Skeletal muscle cell (primary cell): ENCODE measurements at regions not wholly inside any gene's neighbourhood (a gene's known extent, or its start where the extent isn't known, plus 50 kb on each side); places are given as distances from the start of the nearest gene placed in this dataset.

Source experiments
- DNase-seq: peaks from one replicate; pipeline ENCODE4 v3.0.0-alpha.2; 2010; ENCODE audit warnings: low read depth
- H3K4me3 ChIP-seq: 2 replicates; pipeline ENCODE4 v1.5.1; 2011; ENCODE audit warnings: low read depth, mild to moderate bottlenecking, control low read depth, low read length, moderate library complexity

- H3K4me3 ChIP-seq = no peak overlapping the region
- DNase-seq = no peak
Measured at GRCh38 chr4:38560768-38561558, 103.0 kb upstream of the KLF3 start.

- DNase-seq = no peak
- no peak overlapping the region for H3K4me3 ChIP-seq
Measured at GRCh38 chr4:38562751-38563198, 101.2 kb upstream of the KLF3 start.

DNA sequence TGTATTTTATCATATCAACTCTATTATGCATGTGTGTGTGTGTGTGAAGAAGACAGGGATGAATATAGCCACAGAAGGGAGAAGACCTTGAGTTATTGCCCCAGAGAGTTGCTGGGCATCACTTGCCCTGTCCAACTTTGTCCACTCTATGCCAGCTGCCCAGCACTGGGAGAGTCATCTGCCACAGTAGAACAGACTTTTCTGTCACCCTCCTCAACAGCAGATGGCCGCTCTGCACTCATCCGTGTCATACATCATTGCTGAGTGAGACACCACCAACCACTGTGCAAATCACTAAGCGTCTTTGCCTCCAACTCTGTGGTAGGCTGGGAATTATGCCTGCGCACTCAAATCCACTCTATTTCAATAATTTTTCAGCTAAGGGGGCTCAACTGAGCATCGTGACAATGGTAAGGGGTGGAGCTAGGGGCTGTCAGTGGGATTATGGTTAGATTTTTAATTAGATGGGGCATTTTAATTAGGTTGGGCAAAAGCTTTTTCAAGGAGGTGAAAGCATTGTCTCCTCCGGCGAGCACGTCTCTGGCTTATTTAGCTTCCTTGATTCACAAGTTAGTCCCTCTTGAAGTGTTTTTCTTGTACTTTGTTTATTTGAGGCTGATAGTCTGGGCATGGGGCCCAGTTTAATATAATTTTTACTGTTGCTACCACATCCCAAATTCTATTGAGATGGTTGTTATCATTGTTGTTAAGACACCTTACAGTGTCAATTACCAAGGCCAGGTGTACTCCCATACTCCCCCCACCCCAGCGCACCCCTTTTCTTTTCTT lies 100.1 kb upstream of the KLF3 start:
- DNase-seq = no peak
- no peak overlapping the region for H3K4me3 ChIP-seq

DNA sequence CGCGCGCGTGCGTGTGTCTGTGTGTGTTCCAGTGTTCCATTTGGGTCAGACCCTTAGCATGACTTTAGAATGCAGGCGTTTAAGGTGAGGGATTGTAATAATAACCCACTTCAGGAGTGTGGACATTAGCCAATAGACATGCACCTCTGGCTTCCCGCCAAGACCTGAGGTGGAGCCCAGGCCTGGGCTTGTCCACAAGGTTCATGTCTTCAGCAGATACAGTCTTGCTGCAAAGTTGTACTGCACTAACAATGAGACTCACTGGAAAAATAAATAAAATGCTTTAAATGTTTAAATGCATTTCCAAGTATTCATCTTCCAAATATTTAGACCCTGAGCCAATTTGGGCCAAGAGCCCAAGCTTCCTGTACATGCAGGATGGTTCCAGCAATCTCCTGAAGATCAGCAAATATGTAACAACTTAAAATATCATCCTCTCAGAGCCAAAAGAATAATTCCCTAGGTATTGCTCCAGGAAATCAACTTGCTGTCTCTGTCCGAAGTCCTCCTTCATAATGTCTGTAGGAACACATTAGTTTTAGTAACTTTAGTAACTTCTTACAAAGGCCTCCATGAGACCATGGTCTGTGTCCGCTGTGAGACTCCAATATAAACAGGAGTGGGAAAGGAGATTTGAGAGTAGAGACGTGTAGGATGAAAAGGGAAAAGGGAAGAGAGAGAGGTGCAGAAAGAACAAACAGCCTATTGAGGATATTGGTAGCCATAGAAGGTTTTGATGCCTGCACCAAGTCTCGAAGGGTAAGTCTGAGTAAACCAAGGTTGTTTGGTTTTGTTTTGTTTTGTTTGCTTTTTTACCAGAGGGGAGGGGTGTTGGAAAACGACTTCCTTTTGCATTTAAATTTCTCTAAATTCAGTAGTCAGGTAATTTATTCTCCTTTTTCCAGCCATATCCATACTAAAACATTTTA lies 98.5 kb upstream of the KLF3 start:
- no peak for DNase-seq
- H3K4me3 ChIP-seq = no peak overlapping the region

GRCh38 chr4:38566806-38567398 lies 97.1 kb upstream of the KLF3 start:
- no peak overlapping the region for H3K4me3 ChIP-seq
- no peak for DNase-seq

DNA sequence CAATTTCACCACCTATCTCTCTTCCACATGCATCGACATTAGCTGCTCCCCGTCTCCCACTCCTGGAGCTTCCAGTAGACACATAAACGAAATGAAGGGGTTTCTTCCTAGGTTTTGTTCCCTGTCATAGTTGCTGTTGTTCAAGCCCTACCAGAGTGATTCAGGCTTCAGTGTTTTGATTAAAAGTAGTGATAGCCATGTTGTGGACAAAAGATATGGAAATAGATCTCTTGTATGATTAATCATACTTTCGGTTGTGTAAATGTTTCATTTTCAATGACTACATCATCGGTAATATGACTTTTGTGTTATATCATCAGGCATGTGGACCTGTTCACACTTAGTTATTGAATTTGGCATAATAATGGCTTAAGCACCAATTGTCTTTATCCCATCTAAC lies 96.5 kb upstream of the KLF3 start:
- no peak overlapping the region for H3K4me3 ChIP-seq
- no peak for DNase-seq

GRCh38 chr4:38568768-38569167 lies 95.2 kb upstream of the KLF3 start:
- no peak for DNase-seq
- H3K4me3 ChIP-seq = no peak overlapping the region

DNA sequence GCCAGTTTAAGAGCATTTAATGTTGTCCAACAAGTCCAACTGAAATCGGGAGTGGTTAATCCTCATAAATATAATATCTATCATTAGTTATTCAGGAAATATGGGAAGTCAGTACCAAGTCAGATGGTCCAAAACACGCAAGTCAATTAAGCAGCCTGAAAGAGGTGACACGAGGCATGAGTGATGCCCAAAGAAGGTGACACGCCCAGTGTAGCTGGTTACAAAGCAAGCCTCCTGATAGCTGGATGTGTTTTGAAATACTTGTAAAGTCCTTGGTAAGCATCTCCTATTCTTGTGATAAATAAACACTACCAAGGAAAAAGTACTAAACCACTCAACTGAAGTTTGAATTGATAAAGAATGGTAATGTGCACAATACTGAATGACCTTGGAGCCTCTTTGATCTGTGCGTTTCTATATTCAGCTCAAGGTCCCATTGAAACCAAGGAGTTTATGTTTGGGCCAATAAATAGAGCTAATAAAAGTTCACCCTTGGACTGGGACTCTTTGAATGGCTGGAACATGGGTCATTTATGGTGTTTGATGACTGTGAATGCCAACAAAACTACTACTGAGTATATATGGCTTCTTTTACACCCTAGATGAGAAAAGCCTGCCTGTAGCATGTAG lies 93.2 kb upstream of the KLF3 start:
- H3K4me3 ChIP-seq = no peak overlapping the region

DNA sequence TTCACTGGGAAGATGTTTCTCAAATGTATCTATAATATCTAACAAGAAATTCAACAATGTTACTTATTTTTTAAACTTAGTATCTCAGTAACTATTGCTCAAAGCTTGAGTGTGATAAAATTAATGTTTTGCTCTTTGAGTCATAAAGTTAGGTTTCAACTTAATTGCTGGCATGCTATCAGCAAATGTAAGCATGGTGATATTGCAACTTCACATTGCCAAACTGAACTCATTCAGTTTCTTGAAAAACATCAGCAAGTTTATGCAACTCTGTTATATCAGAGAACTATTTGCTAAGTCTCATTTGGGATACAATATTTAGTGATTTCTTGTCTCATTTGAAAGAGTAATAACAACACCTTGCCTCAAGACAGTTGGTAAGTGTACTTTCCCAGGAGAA lies 91.2 kb upstream of the KLF3 start:
- DNase-seq = no peak
- H3K4me3 ChIP-seq = no peak overlapping the region

More for the DNA sequence above, 93.2 kb upstream of the KLF3 start:
- no peak for DNase-seq

DNA sequence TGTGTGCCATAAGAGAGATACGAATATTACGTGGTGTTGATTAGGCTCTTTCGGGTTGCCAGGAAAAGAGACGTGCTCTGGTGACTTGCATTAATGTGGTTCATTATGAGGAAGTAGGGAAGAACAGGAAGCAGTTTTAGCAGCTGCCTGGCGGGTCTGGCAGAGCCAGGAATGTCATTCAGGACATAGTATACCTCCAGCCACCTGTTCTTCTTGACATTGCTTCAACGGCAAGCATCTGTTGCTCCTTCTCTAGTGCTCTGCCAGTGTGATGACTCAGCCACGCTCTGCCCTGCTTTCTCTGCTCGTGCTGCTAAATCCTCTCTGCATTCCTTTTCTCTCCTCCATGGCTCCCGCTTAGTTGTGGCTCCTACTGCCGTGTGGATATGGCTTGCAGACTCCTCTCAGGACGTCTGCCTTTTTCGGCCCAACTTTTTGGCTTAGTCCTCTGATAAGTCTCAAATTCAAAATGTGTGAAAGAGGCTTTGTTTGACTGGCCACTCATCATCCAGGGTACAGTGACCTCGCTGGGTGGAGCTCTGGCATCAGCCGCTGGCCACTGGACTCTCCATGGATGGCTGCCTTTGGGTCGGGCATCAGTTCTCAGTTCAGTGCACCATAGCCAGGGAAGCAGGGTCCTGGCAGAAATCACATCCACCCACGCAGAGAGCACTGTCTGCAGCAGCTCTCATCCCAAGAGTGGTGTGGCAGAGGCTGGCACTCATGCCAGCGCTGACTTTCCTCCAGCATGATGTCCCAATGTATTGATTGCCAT lies 89.3 kb upstream of the KLF3 start:
- H3K4me3 ChIP-seq = no peak overlapping the region
- DNase-seq = peak; percentile 46

GRCh38 chr4:38576767-38577166 lies 87.2 kb upstream of the KLF3 start:
- DNase-seq = no peak
- no peak overlapping the region for H3K4me3 ChIP-seq

- DNase-seq = no peak
- no peak overlapping the region for H3K4me3 ChIP-seq
Measured at GRCh38 chr4:38577462-38577861, 86.5 kb upstream of the KLF3 start.

DNA sequence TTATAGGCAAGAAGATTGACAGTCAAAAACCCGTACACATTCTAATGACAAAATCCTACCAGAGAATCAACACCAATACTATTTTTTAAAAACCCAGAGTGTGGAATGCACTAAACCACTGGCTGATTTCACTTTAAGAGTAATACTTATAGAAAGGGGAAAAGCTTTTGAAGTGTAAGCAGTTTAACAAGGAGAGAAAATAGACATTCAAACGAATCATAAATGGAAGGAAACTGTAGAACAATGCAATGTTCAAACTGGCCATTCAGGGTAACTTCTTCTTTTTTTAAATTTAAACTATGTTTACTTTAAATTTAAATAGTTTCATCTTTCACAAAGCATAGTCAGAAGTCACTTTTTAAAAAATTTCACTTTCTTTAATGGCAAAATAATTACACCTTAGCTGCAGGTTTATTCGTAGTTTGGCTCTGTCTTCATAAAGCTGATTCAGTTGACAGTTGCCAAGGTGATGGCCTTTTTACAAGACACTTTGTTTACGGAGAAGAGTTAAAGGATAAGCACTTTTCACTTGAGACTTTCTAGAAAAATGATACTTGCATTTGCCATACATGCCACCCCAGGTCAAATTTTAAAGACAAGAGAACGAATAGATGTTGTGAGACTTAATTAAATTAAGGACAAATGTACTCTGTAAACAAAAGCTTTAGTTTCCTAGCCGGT lies 82.4 kb upstream of the KLF3 start:
- no peak for DNase-seq
- H3K4me3 ChIP-seq = no peak overlapping the region

GRCh38 chr4:38582445-38582844 lies 81.6 kb upstream of the KLF3 start:
- no peak for DNase-seq
- no peak overlapping the region for H3K4me3 ChIP-seq

- H3K4me3 ChIP-seq = no peak overlapping the region
- DNase-seq = peak; percentile 30
Measured at GRCh38 chr4:38582889-38583470, 81.0 kb upstream of the KLF3 start.

DNA sequence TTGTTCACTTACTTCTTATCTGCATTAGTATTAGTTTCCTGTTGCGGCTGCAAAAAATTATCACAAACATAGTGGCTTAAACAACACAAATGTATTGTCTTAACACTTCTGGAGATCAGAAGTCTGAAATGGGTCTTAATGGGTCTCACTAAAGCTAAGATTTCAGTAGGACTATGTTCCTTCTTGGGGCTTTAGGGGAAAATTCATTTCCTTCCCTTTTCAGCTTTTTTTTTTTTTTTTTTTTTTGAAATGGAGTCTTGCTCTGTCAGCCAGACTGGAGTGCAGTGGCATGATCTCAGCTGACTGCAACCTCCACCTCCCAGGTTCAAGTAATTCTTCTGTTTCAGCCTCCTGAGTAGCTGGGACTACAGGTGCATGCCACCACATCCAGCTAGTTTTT lies 78.1 kb upstream of the KLF3 start:
- DNase-seq = no peak
- H3K4me3 ChIP-seq = no peak overlapping the region

- no peak overlapping the region for H3K4me3 ChIP-seq
- no peak for DNase-seq
Measured at GRCh38 chr4:38587106-38587505, 76.9 kb upstream of the KLF3 start.
